ENCODE measurements at regions not wholly inside any gene's neighbourhood (a gene's known extent, or its start where the extent isn't known, plus 50 kb on each side); places are given as distances from the start of the nearest gene placed in this dataset.
"Not testable (repeated sequence)": the region's sequence is repeated elsewhere in the genome, so short reads cannot be mapped to it uniquely, and the experiment has no call there.

GRCh38 chr1:115531631-115532264 lies 110.0 kb upstream of the VANGL1 start:
- DNase-seq = no peak

GRCh38 chr1:115530407-115530806 lies 111.4 kb upstream of the VANGL1 start:
- DNase-seq = no peak

GRCh38 chr1:115529216-115529897 lies 112.4 kb upstream of the VANGL1 start:
- DNase-seq = no peak

- DNase-seq = not testable (repeated sequence)
These were observed 113.4 kb upstream of the VANGL1 start for GRCh38 chr1:115528336-115528735.

GRCh38 chr1:115527746-115528145 lies 114.0 kb upstream of the VANGL1 start:
- DNase-seq = no peak

- no peak for DNase-seq
These were observed 114.9 kb upstream of the VANGL1 start for GRCh38 chr1:115526900-115527299.

GRCh38 chr1:115524236-115524635 lies 117.5 kb upstream of the VANGL1 start:
- DNase-seq = no peak

- DNase-seq = no peak
These were observed 119.4 kb upstream of the VANGL1 start for GRCh38 chr1:115522386-115522785.

- DNase-seq = no peak
These were observed 126.5 kb upstream of the VANGL1 start for GRCh38 chr1:115515270-115515669.

- not testable (repeated sequence) for DNase-seq
These were observed 131.5 kb upstream of the VANGL1 start for GRCh38 chr1:115510226-115510625.

GRCh38 chr1:115507901-115508300 lies 133.9 kb upstream of the VANGL1 start:
- no peak for DNase-seq

GRCh38 chr1:115506924-115507589 lies 134.7 kb upstream of the VANGL1 start:
- no peak for DNase-seq

GRCh38 chr1:115506518-115506917 lies 135.3 kb upstream of the VANGL1 start:
- no peak for DNase-seq

GRCh38 chr1:115505148-115505571 lies 136.6 kb upstream of the VANGL1 start:
- DNase-seq = no peak

- not testable (repeated sequence) for DNase-seq
These were observed 139.6 kb upstream of the VANGL1 start for GRCh38 chr1:115502183-115502582.

GRCh38 chr1:115501476-115501875 lies 140.3 kb upstream of the VANGL1 start:
- DNase-seq = no peak

- no peak for DNase-seq
These were observed 142.5 kb upstream of the VANGL1 start for GRCh38 chr1:115499253-115499652.

GRCh38 chr1:115496904-115497527 lies 144.8 kb upstream of the VANGL1 start:
- no peak for DNase-seq

GRCh38 chr1:115495625-115496024 lies 146.1 kb upstream of the VANGL1 start:
- DNase-seq = no peak

GRCh38 chr1:115495111-115495510 lies 146.7 kb upstream of the VANGL1 start:
- no peak for DNase-seq

- no peak for DNase-seq
These were observed 147.9 kb upstream of the VANGL1 start for GRCh38 chr1:115493834-115494233.

GRCh38 chr1:115492880-115493279 lies 148.9 kb upstream of the VANGL1 start:
- no peak for DNase-seq

GRCh38 chr1:115492019-115492595 lies 149.7 kb upstream of the VANGL1 start:
- no peak for DNase-seq

All from activated CD4-positive, alpha-beta T cell treated with anti-CD3 and anti-CD28 coated beads for 48 hours (primary cell).